ENCODE measurements at regions not wholly inside any gene's neighbourhood (a gene's known extent, or its start where the extent isn't known, plus 50 kb on each side); places are given as distances from the start of the nearest gene placed in this dataset.

DNA sequence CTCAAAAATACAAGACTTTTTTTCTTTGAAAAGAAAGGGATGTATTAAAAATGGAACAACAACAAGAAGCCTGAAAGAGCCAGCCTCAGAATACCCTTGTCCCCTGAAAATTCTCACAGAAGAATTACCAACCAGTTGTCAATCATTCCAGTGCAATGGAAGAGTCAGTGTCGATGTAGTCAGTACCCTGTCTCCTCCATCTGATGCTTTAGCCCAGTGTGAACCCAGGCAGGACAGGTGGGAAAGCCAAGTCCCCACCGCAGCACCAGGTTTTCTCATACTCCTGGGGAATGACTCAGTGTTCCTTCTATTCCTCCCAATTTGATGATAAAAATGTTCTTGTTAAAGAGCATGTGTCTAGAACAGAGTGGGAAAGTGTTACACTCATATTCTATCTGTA is 332.0 kb upstream of the CHAC2 start:
- Histone ChIP-seq H3K9me3 (ENCODE audit: control insufficient read depth in 2 of 2, insufficient read depth in 1 of 2, low read length in 1 of 2) (no peaks in the 10 kb centered on the region), H3K27ac (ENCODE audit: low read depth in 1 of 2, low read length in 1 of 2) (no peak overlapping the region), H3K4me3 (ENCODE audit: low read length in 2 of 2) (no peak overlapping the region), H3K4me1 (ENCODE audit: control insufficient read depth in 2 of 2, insufficient read depth in 2 of 2, low read length in 2 of 2) (no peaks in the 10 kb centered on the region), H3K36me3 (ENCODE audit: control insufficient read depth in 2 of 2, insufficient read depth in 2 of 2, low read length in 1 of 2) (no peaks in the 10 kb centered on the region), H3K27me3 (ENCODE audit: control insufficient read depth in 2 of 2, insufficient read depth in 1 of 2, low read length in 1 of 2) (no peaks in the 10 kb centered on the region)
- DNase-seq (ENCODE audit: low read depth in 6 of 9, low spot score in 9 of 9): no peak
- 80% methylated on average over 2 of the region's 2 CpGs for WGBS

- H3K27ac ChIP-seq (ENCODE audit: low read depth in 1 of 2, low read length in 1 of 2): no peak overlapping the region
- H3K27me3 ChIP-seq (ENCODE audit: control insufficient read depth in 2 of 2, insufficient read depth in 1 of 2, low read length in 1 of 2): no peaks in the 10 kb centered on the region
- no peaks in the 10 kb centered on the region for H3K9me3 ChIP-seq (ENCODE audit: control insufficient read depth in 2 of 2, insufficient read depth in 1 of 2, low read length in 1 of 2)
- no peak overlapping the region for H3K4me3 ChIP-seq (ENCODE audit: low read length in 2 of 2)
- WGBS: 100% methylated on average over 1 of the region's 1 CpG
- H3K36me3 ChIP-seq (ENCODE audit: control insufficient read depth in 2 of 2, insufficient read depth in 2 of 2, low read length in 1 of 2): no peaks in the 10 kb centered on the region
- DNase-seq (ENCODE audit: low read depth in 6 of 9, low spot score in 9 of 9): no peak
- no peaks in the 10 kb centered on the region for H3K4me1 ChIP-seq (ENCODE audit: control insufficient read depth in 2 of 2, insufficient read depth in 2 of 2, low read length in 2 of 2)
These were observed 333.1 kb upstream of the CHAC2 start for GRCh38 chr2:53434466-53434865.

GRCh38 chr2:53432936-53433335 is 334.7 kb upstream of the CHAC2 start:
- 89% methylated on average over 3 of the region's 3 CpGs for WGBS
- Histone ChIP-seq H3K4me3 (ENCODE audit: low read length in 2 of 2) (no peak overlapping the region), H3K27me3 (ENCODE audit: control insufficient read depth in 2 of 2, insufficient read depth in 1 of 2, low read length in 1 of 2) (no peaks in the 10 kb centered on the region), H3K4me1 (ENCODE audit: control insufficient read depth in 2 of 2, insufficient read depth in 2 of 2, low read length in 2 of 2) (no peaks in the 10 kb centered on the region), H3K9me3 (ENCODE audit: control insufficient read depth in 2 of 2, insufficient read depth in 1 of 2, low read length in 1 of 2) (no peaks in the 10 kb centered on the region), H3K27ac (ENCODE audit: low read depth in 1 of 2, low read length in 1 of 2) (no peak overlapping the region), H3K36me3 (ENCODE audit: control insufficient read depth in 2 of 2, insufficient read depth in 2 of 2, low read length in 1 of 2) (no peaks in the 10 kb centered on the region)
- no peak for DNase-seq (ENCODE audit: low read depth in 6 of 9, low spot score in 9 of 9)

DNA sequence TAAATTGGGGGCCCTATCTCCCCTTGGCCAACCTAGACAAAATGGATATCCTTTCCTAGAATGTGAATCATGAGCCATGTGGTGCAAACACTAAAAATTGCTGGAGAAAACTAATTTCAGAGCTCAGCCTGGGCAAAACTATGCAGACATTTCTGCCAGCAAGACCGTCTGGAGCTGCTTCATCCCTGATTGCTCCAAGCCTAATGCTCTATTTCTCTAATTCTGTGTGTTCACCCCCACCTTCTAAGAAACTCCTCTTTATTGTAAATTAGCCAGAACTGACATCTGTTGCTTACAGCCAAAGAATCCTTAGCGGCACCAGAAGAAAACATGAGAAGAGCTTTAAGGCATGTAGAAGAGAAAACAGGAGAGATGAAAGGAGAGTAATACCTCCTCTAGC is 337.7 kb upstream of the CHAC2 start:
- Histone ChIP-seq H3K9me3 (ENCODE audit: control insufficient read depth in 2 of 2, insufficient read depth in 1 of 2, low read length in 1 of 2) (no peaks in the 10 kb centered on the region), H3K27ac (ENCODE audit: low read depth in 1 of 2, low read length in 1 of 2) (no peak overlapping the region), H3K36me3 (ENCODE audit: control insufficient read depth in 2 of 2, insufficient read depth in 2 of 2, low read length in 1 of 2) (no peaks in the 10 kb centered on the region), H3K27me3 (ENCODE audit: control insufficient read depth in 2 of 2, insufficient read depth in 1 of 2, low read length in 1 of 2) (no peaks in the 10 kb centered on the region), H3K4me3 (ENCODE audit: low read length in 2 of 2) (no peak overlapping the region), H3K4me1 (ENCODE audit: control insufficient read depth in 2 of 2, insufficient read depth in 2 of 2, low read length in 2 of 2) (no peaks in the 10 kb centered on the region)
- WGBS: 98% methylated on average over 2 of the region's 2 CpGs
- no peak for DNase-seq (ENCODE audit: low read depth in 6 of 9, low spot score in 9 of 9)

- Histone ChIP-seq H3K27ac (ENCODE audit: low read depth in 1 of 2, low read length in 1 of 2) (no peak overlapping the region), H3K4me1 (ENCODE audit: control insufficient read depth in 2 of 2, insufficient read depth in 2 of 2, low read length in 2 of 2) (no peaks in the 10 kb centered on the region), H3K4me3 (ENCODE audit: low read length in 2 of 2) (no peak overlapping the region), H3K9me3 (ENCODE audit: control insufficient read depth in 2 of 2, insufficient read depth in 1 of 2, low read length in 1 of 2) (no peaks in the 10 kb centered on the region), H3K36me3 (ENCODE audit: control insufficient read depth in 2 of 2, insufficient read depth in 2 of 2, low read length in 1 of 2) (no peaks in the 10 kb centered on the region), H3K27me3 (ENCODE audit: control insufficient read depth in 2 of 2, insufficient read depth in 1 of 2, low read length in 1 of 2) (no peaks in the 10 kb centered on the region)
- no peak for DNase-seq (ENCODE audit: low read depth in 6 of 9, low spot score in 9 of 9)
- 76% methylated on average over 3 of the region's 3 CpGs for WGBS
These were observed 342.7 kb upstream of the CHAC2 start for GRCh38 chr2:53424902-53425301.

GRCh38 chr2:53423465-53423864 is 344.1 kb upstream of the CHAC2 start:
- Histone ChIP-seq H3K27ac (ENCODE audit: low read depth in 1 of 2, low read length in 1 of 2) (no peak overlapping the region), H3K27me3 (ENCODE audit: control insufficient read depth in 2 of 2, insufficient read depth in 1 of 2, low read length in 1 of 2) (no peaks in the 10 kb centered on the region), H3K9me3 (ENCODE audit: control insufficient read depth in 2 of 2, insufficient read depth in 1 of 2, low read length in 1 of 2) (no peaks in the 10 kb centered on the region), H3K4me3 (ENCODE audit: low read length in 2 of 2) (no peak overlapping the region), H3K4me1 (ENCODE audit: control insufficient read depth in 2 of 2, insufficient read depth in 2 of 2, low read length in 2 of 2) (no peaks in the 10 kb centered on the region), H3K36me3 (ENCODE audit: control insufficient read depth in 2 of 2, insufficient read depth in 2 of 2, low read length in 1 of 2) (no peaks in the 10 kb centered on the region)
- 93% methylated on average over 3 of the region's 3 CpGs for WGBS
- no peak for DNase-seq (ENCODE audit: low read depth in 6 of 9, low spot score in 9 of 9)

GRCh38 chr2:53422979-53423378 is 344.6 kb upstream of the CHAC2 start:
- no peak overlapping the region for H3K27ac ChIP-seq (ENCODE audit: low read depth in 1 of 2, low read length in 1 of 2)
- H3K36me3 ChIP-seq (ENCODE audit: control insufficient read depth in 2 of 2, insufficient read depth in 2 of 2, low read length in 1 of 2): no peaks in the 10 kb centered on the region
- no peak overlapping the region for H3K4me3 ChIP-seq (ENCODE audit: low read length in 2 of 2)
- H3K9me3 ChIP-seq (ENCODE audit: control insufficient read depth in 2 of 2, insufficient read depth in 1 of 2, low read length in 1 of 2): no peaks in the 10 kb centered on the region
- H3K4me1 ChIP-seq (ENCODE audit: control insufficient read depth in 2 of 2, insufficient read depth in 2 of 2, low read length in 2 of 2): no peaks in the 10 kb centered on the region
- H3K27me3 ChIP-seq (ENCODE audit: control insufficient read depth in 2 of 2, insufficient read depth in 1 of 2, low read length in 1 of 2): no peaks in the 10 kb centered on the region
- DNase-seq (ENCODE audit: low read depth in 6 of 9, low spot score in 9 of 9): peak in 3 of 9 donors; percentile 2 to 22 (median 13)
- WGBS: 84% methylated on average over 3 of the region's 3 CpGs

GRCh38 chr2:53417385-53417784 is 350.2 kb upstream of the CHAC2 start:
- H3K9me3 ChIP-seq (ENCODE audit: control insufficient read depth in 2 of 2, insufficient read depth in 1 of 2, low read length in 1 of 2): no peaks in the 10 kb centered on the region
- H3K27ac ChIP-seq (ENCODE audit: low read depth in 1 of 2, low read length in 1 of 2): no peak overlapping the region
- DNase-seq (ENCODE audit: low read depth in 6 of 9, low spot score in 9 of 9): no peak
- no peaks in the 10 kb centered on the region for H3K36me3 ChIP-seq (ENCODE audit: control insufficient read depth in 2 of 2, insufficient read depth in 2 of 2, low read length in 1 of 2)
- H3K4me3 ChIP-seq (ENCODE audit: low read length in 2 of 2): no peak overlapping the region
- no peaks in the 10 kb centered on the region for H3K27me3 ChIP-seq (ENCODE audit: control insufficient read depth in 2 of 2, insufficient read depth in 1 of 2, low read length in 1 of 2)
- 96% methylated on average over 2 of the region's 2 CpGs for WGBS
- no peaks in the 10 kb centered on the region for H3K4me1 ChIP-seq (ENCODE audit: control insufficient read depth in 2 of 2, insufficient read depth in 2 of 2, low read length in 2 of 2)

GRCh38 chr2:53407363-53408080 is 360.1 kb upstream of the CHAC2 start:
- Histone ChIP-seq H3K36me3 (ENCODE audit: control insufficient read depth in 2 of 2, insufficient read depth in 2 of 2, low read length in 1 of 2) (no peaks in the 10 kb centered on the region), H3K27me3 (ENCODE audit: control insufficient read depth in 2 of 2, insufficient read depth in 1 of 2, low read length in 1 of 2) (no peaks in the 10 kb centered on the region), H3K27ac (ENCODE audit: low read depth in 1 of 2, low read length in 1 of 2) (no peak overlapping the region), H3K9me3 (ENCODE audit: control insufficient read depth in 2 of 2, insufficient read depth in 1 of 2, low read length in 1 of 2) (no peaks in the 10 kb centered on the region), H3K4me1 (ENCODE audit: control insufficient read depth in 2 of 2, insufficient read depth in 2 of 2, low read length in 2 of 2) (no peaks in the 10 kb centered on the region), H3K4me3 (ENCODE audit: low read length in 2 of 2) (no peak overlapping the region)
- WGBS: 95% methylated on average over 6 of the region's 6 CpGs
- DNase-seq (ENCODE audit: low read depth in 6 of 9, low spot score in 9 of 9): no peak
